ENCODE measurements at regions not wholly inside any gene's neighbourhood (a gene's known extent, or its start where the extent isn't known, plus 50 kb on each side); places are given as distances from the start of the nearest gene placed in this dataset.

DNA sequence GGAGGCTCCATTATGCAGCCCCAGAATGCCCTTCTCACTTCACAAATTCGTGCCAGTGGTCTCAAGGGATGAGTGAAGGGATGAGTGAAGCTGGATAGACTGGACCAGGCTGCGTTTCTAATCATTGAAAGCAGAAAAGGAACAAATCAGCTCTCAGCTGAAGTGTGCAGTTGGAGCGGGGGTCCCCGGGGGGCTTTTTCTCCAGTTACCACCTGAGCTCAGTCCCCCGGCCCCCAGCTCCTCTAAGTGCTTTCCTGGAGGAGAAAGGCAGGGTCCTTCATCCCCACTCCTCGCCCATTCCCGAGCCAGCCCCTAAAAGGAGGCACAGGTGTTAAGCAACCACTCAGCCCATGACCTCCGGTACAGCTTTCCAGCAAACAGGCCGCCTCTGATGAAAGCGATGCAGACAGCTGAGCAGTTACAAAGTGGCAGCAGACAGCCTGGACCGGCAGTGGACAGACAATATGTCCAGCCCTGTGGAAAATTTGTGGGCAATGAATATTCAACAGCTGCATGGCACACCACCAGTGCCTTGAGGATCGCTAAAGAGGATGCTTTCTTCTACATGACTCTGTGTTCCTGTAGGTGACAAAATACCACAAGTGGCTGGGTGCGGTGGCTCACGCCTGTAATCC lies 110.7 kb upstream of the UBL3 start:
- no peak for TF ChIP-seq MAX (IDR thresholded peaks at IDR 0.05)
- TF ChIP-seq CTCF (IDR thresholded peaks at IDR 0.05; ENCODE audit: low read depth, low read length, missing input control), result no peak
- no peak for TF ChIP-seq GABPA (IDR thresholded peaks at IDR 0.05 in 1 of 2, conservative IDR thresholded peaks at IDR 0.05 in 1 of 2)
- TF ChIP-seq RAD21 (IDR thresholded peaks at IDR 0.05), result no peak
- TF ChIP-seq SP1 (IDR thresholded peaks at IDR 0.05), result no peak
- no peak for TF ChIP-seq REST (IDR thresholded peaks at IDR 0.05)

Data from liver (tissue), 3 donors.